IMR-90 (cell line): ENCODE measurements at regions not wholly inside any gene's neighbourhood (a gene's known extent, or its start where the extent isn't known, plus 50 kb on each side); places are given as distances from the start of the nearest gene placed in this dataset.

Experiments used
- ATAC-seq: fragments of 200-7000 bp; cut with Tn5 transposase; 2 replicates; pipeline ENCODE4 v1.9.1; 2020; ENCODE audit warnings: low read depth, mild to moderate bottlenecking, moderate library complexity
- BruUV-seq: library from RNA; stranded (reverse); fragments of 400-500 nt; replicated peaks from 2 replicates; lab custom pipeline; 2021; lab: Mats Ljungman, UMichigan
- CTCF ChIA-PET: fragments of 300-600 bp; formaldehyde crosslinking; extraction: SDS; loops from one replicate; lab custom pipeline; 2021; ENCODE audit warnings: antibody characterized with exemption; lab: Yijun Ruan, JAX
- POLR2A ChIA-PET: fragments of 300-600 bp; sonication (Branson Sonifier 250); formaldehyde crosslinking; loops from one replicate; lab custom pipeline; 2022; ENCODE audit warnings: antibody characterized with exemption; ENCODE audit not compliant: unreplicated experiment; lab: Charles Lee
- DNase-seq: peaks from one replicate; pipeline ENCODE4 v3.0.0; 2013
- H2AFZ ChIP-seq: replicated peaks from 2 replicates; pipeline ENCODE3; 2013; ENCODE audit warnings: low read length, mild to moderate bottlenecking; ENCODE audit not compliant: poor library complexity
- H2AK5ac ChIP-seq: 2 replicates; pipeline ENCODE4 v1.6.1; 2013; ENCODE audit warnings: low read depth, low read length, inconsistent platforms
- H2AK9ac ChIP-seq: replicated peaks from 2 replicates; pipeline ENCODE3; 2013; ENCODE audit warnings: mild to moderate bottlenecking, low read depth, low read length, moderate library complexity; ENCODE audit not compliant: poor library complexity
- H2BK120ac ChIP-seq: 2 replicates; pipeline ENCODE4 v1.6.1; 2013; ENCODE audit warnings: low read depth, low read length, inconsistent platforms
- H2BK15ac ChIP-seq: 3 replicates; pipeline ENCODE4 v1.6.1; 2013; ENCODE audit warnings: low read depth, low read length, inconsistent platforms
- H2BK20ac ChIP-seq: 2 replicates; pipeline ENCODE4 v1.6.1; 2013; ENCODE audit warnings: low read depth, mild to moderate bottlenecking, inconsistent platforms, low read length, moderate library complexity
- H2BK5ac ChIP-seq: 2 replicates; pipeline ENCODE4 v1.6.1; 2013; ENCODE audit warnings: mild to moderate bottlenecking, low read depth, low read length, inconsistent platforms; ENCODE audit not compliant: poor library complexity, severe bottlenecking
- H3K14ac ChIP-seq: replicated peaks from 2 replicates; pipeline ENCODE4 v1.6.1; 2013; ENCODE audit warnings: low read depth, low read length, inconsistent platforms
- H3K18ac ChIP-seq: 2 replicates; pipeline ENCODE4 v1.6.1; 2013; ENCODE audit warnings: low read depth, low read length, control low read depth
- H3K23ac ChIP-seq: 2 replicates; pipeline ENCODE4 v1.6.1; 2013; ENCODE audit warnings: low read depth, low read length, inconsistent platforms
- H3K27ac ChIP-seq: 2 replicates; pipeline ENCODE4 v1.5.1; 2013; ENCODE audit warnings: mild to moderate bottlenecking, control low read depth, low read length; ENCODE audit not compliant: insufficient read depth
- H3K27me3 ChIP-seq: 2 replicates; pipeline ENCODE4 v1.6.1; 2013; ENCODE audit warnings: low read length; ENCODE audit not compliant: control insufficient read depth, insufficient read depth
- H3K36me3 ChIP-seq: 2 replicates; pipeline ENCODE4 v1.6.1; 2013; ENCODE audit warnings: low read length, mixed read lengths; ENCODE audit not compliant: control insufficient read depth, insufficient read depth
- H3K4ac ChIP-seq: 2 replicates; pipeline ENCODE4 v1.6.1; 2013; ENCODE audit warnings: low read depth, low read length, inconsistent platforms
- H3K4me1 ChIP-seq: 2 replicates; pipeline ENCODE4 v1.6.1; 2013; ENCODE audit warnings: low read length, mixed read lengths; ENCODE audit not compliant: control insufficient read depth, insufficient read depth
- H3K4me2 ChIP-seq: 2 replicates; pipeline ENCODE4 v1.6.1; 2013; ENCODE audit warnings: low read depth, mild to moderate bottlenecking, control low read depth, low read length, moderate library complexity
- H3K4me3 ChIP-seq: 2 replicates; pipeline ENCODE4 v1.5.1; 2013; ENCODE audit warnings: low read depth, mild to moderate bottlenecking, control low read depth, low read length, moderate library complexity; ENCODE audit not compliant: insufficient read depth
- H3K56ac ChIP-seq: 2 replicates; pipeline ENCODE4 v1.6.1; 2013; ENCODE audit warnings: low read length, inconsistent platforms; ENCODE audit not compliant: insufficient read depth; ENCODE audit errors: extremely low read depth
- H3K79me1 ChIP-seq, 2 experiments: 2 replicates each; pipeline ENCODE4 v1.6.1; 2013; ENCODE audit warnings: low read length in 2 of 2, inconsistent platforms in 1 of 2, low read depth in 1 of 2
- H3K9ac ChIP-seq: 2 replicates; pipeline ENCODE4 v1.6.1; 2013; ENCODE audit warnings: low read depth, low read length, control low read depth
- H3K9me1 ChIP-seq: 2 replicates; pipeline ENCODE4 v1.6.1; 2013; ENCODE audit warnings: low read length, inconsistent platforms; ENCODE audit not compliant: insufficient read depth
- H3K9me3 ChIP-seq: 2 replicates; pipeline ENCODE4 v1.6.1; 2013; ENCODE audit warnings: low read length; ENCODE audit not compliant: control insufficient read depth, insufficient read depth
- H4K20me1 ChIP-seq: 2 replicates; pipeline ENCODE4 v1.6.1; 2013; ENCODE audit warnings: low read length, inconsistent platforms; ENCODE audit not compliant: insufficient read depth
- H4K5ac ChIP-seq: 2 replicates; pipeline ENCODE4 v1.6.1; 2013; ENCODE audit warnings: mild to moderate bottlenecking, low read depth, low read length, control low read depth
- H4K8ac ChIP-seq, 2 experiments: 2 replicates each; pipeline ENCODE4 v1.6.1; 2013; ENCODE audit warnings: low read depth in 2 of 2, low read length in 2 of 2, control low read depth in 1 of 2, inconsistent platforms in 1 of 2
- H4K91ac ChIP-seq: 2 replicates; pipeline ENCODE4 v1.6.1; 2013; ENCODE audit warnings: low read depth, low read length, inconsistent platforms; ENCODE audit not compliant: insufficient read depth
- CEBPB ChIP-seq: IDR thresholded peaks from 2 replicates; pipeline ENCODE4 v1.6.1; 2012; ENCODE audit warnings: low read depth, low read length, improper control_type of control experiment
- CHD1 ChIP-seq: IDR thresholded peaks from 2 replicates; pipeline ENCODE4 v1.6.1; 2012; ENCODE audit warnings: low read depth, low read length, improper control_type of control experiment
- FOS ChIP-seq: fragments of 150-350 bp; IDR thresholded peaks from 2 replicates; pipeline ENCODE4 v1.6.1; 2016; ENCODE audit warnings: low read depth, low read length
- MAFK ChIP-seq: IDR thresholded peaks from 2 replicates; pipeline ENCODE4 v1.6.1; 2012; ENCODE audit warnings: low read depth, low read length, improper control_type of control experiment
- MAZ ChIP-seq: IDR thresholded peaks from 2 replicates; pipeline ENCODE4 v1.6.1; 2012; ENCODE audit warnings: low read depth, mild to moderate bottlenecking, low read length, improper control_type of control experiment, moderate library complexity, borderline replicate concordance
- MXI1 ChIP-seq: IDR thresholded peaks from 2 replicates; pipeline ENCODE4 v1.6.1; 2012; ENCODE audit warnings: low read depth, mild to moderate bottlenecking, low read length, moderate library complexity, borderline replicate concordance
- NFE2L2 ChIP-seq: fragments of 150-350 bp; IDR thresholded peaks from 2 replicates; pipeline ENCODE4 v1.6.1; 2016; ENCODE audit warnings: low read depth, mild to moderate bottlenecking, low read length
- POLR2A ChIP-seq: IDR thresholded peaks from 2 replicates; pipeline ENCODE4 v1.6.1; 2012; ENCODE audit warnings: mild to moderate bottlenecking, low read depth, low read length
- RAD21 ChIP-seq: IDR thresholded peaks from 2 replicates; pipeline ENCODE4 v1.6.1; 2012; ENCODE audit warnings: low read length, improper control_type of control experiment
- RCOR1 ChIP-seq: IDR thresholded peaks from 2 replicates; pipeline ENCODE4 v1.6.1; 2012; ENCODE audit warnings: mild to moderate bottlenecking, low read length, improper control_type of control experiment; ENCODE audit not compliant: insufficient replicate concordance
- RFX5 ChIP-seq: IDR thresholded peaks from 2 replicates; pipeline ENCODE4 v1.8.0; 2012; ENCODE audit warnings: low read depth, mild to moderate bottlenecking, low read length, moderate library complexity
- SMC3 ChIP-seq: fragments of 150-350 bp; IDR thresholded peaks from 2 replicates; pipeline ENCODE4 v1.6.1; 2016; ENCODE audit warnings: low read depth, mild to moderate bottlenecking, antibody characterized with exemption, low read length, moderate library complexity
- WGBS, 2 experiments: methylation state at CpG; one replicate each; pipeline versions ENCODE4 v1.1.5 to v1.1.7; 2013; ENCODE audit warnings: missing lambda C conversion rate in 2 of 2; ENCODE audit not compliant: insufficient read length in 1 of 2; ENCODE audit errors: extremely low coverage in 2 of 2; 5-methylcytosine and 5-hydroxymethylcytosine counted together
- dilution Hi-C: fragments of 300-500 bp; cut with HindIII; formaldehyde crosslinking; loops from one replicate; pipeline ENCODE4 v1.14.3; 2018; ENCODE audit warnings: low sequenced_read_pairs; ENCODE audit not compliant: unreplicated experiment
- in situ Hi-C: fragments of 300-500 bp; cut with MboI; formaldehyde crosslinking; loops from 3 replicates; pipeline ENCODE4 v1.14.3; 2019; ENCODE audit warnings: low sequenced_read_pairs, inconsistent platforms, mixed read lengths
- intact Hi-C: fragments of 100-400 bp; cut with micrococcal nuclease; formaldehyde crosslinking; loops from 2 replicates; pipeline ENCODE4 v1.10.0; 2022
- TF ChIP-seq, protein P1 (sequence below): fragments of 150-350 bp; IDR thresholded peaks from 2 replicates; pipeline ENCODE4 v1.6.1; 2016; ENCODE audit warnings: low read depth, mild to moderate bottlenecking, low read length, moderate library complexity, borderline replicate concordance
- TF ChIP-seq, protein P2 (sequence below): conservative IDR thresholded peaks from 2 replicates; pipeline ENCODE4 v1.5.1; 2012; ENCODE audit warnings: mild to moderate bottlenecking, low read depth, low read length, improper control_type of control experiment
- TF ChIP-seq, protein P3 (sequence below): fragments of 150-350 bp; IDR thresholded peaks from 2 replicates; pipeline ENCODE4 v1.6.1; 2017; ENCODE audit warnings: mild to moderate bottlenecking, antibody characterized with exemption, low read length, low read depth

DNA sequence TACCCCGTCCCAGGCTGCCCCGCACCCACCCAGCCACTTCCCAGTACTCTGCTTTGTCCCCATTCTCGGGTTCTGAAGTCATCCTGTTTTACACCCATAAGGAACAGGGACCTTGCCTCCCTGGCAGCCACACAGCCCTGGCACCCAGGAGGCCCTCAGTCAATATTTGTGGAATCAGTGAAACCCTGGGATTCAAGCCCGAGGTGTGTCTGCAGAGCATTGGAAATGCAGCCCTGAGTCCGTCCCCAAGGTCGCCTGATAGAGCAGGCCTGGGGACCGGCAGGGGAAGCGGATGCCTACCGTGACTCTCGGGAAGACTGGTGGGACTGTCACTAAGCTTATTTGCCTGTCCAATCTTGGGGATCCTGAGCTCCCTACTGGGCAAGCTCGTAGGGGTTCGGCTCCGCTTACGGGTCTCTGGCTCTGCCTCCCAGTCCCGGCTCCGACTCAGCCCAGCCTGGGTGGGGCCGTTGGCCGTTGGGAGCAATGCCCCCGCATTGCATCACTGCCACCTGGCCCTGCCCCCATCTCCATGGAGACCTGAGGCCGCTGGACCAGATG is 64.4 kb upstream of the TAMM41 start:
- no peak overlapping the region for H2BK120ac ChIP-seq
- H3K27me3 ChIP-seq, result peaks cover 5% of the 10 kb centered on the region
- H2BK5ac ChIP-seq, result no peak overlapping the region
- no peak overlapping the region for H2AK9ac ChIP-seq
- H3K79me1 ChIP-seq, result no peaks in the 10 kb centered on the region
- H3K56ac ChIP-seq, result no peak overlapping the region
- H3K23ac ChIP-seq, result no peak overlapping the region
- no peak overlapping the region for H4K8ac ChIP-seq
- WGBS, 2 experiments, result no CpG with 5 or more reads among the region's 20 CpGs
- dilution Hi-C loops (no loop called here), intact Hi-C loops (no loop called here), in situ Hi-C loops (no loop called here)
- ATAC-seq (peak; percentile 29; the same call in 1 of the 2 replicates), DNase-seq (no peak)
- H3K4me1 ChIP-seq, result no peaks in the 10 kb centered on the region
- ChIA-PET POLR2A (no interaction called here), CTCF (no interaction called here)
- H2AK5ac ChIP-seq, result no peak overlapping the region
- no peak overlapping the region for H2BK20ac ChIP-seq
- no peak overlapping the region for H2BK15ac ChIP-seq
- H3K9me3 ChIP-seq, result no peaks in the 10 kb centered on the region
- no peak overlapping the region for H3K18ac ChIP-seq
- no peak overlapping the region for H3K4me3 ChIP-seq
- H3K9ac ChIP-seq, result no peak overlapping the region
- BruUV-seq, result no TSS peak
- H3K4me2 ChIP-seq, result peak overlapping the region; percentile 71
- no peaks in the 10 kb centered on the region for H3K36me3 ChIP-seq
- H3K14ac ChIP-seq, result no peak overlapping the region
- no peak overlapping the region for H2AFZ ChIP-seq
- H3K4ac ChIP-seq, result no peak overlapping the region
- no peak overlapping the region for H4K91ac ChIP-seq
- no peaks in the 10 kb centered on the region for H3K9me1 ChIP-seq
- no peaks in the 10 kb centered on the region for H4K20me1 ChIP-seq
- H3K27ac ChIP-seq, result no peak overlapping the region
- H4K5ac ChIP-seq, result no peak overlapping the region
- TF ChIP-seq RCOR1 (no peak), NFE2L2 (no peak), MXI1 (no peak), MAFK (no peak), CEBPB (no peak), FOS (no peak), CHD1 (no peak), RAD21 (no peak), RFX5 (no peak), SMC3 (no peak), POLR2A (no peak), MAZ (no peak)
- TF ChIP-seq, protein P1, sequence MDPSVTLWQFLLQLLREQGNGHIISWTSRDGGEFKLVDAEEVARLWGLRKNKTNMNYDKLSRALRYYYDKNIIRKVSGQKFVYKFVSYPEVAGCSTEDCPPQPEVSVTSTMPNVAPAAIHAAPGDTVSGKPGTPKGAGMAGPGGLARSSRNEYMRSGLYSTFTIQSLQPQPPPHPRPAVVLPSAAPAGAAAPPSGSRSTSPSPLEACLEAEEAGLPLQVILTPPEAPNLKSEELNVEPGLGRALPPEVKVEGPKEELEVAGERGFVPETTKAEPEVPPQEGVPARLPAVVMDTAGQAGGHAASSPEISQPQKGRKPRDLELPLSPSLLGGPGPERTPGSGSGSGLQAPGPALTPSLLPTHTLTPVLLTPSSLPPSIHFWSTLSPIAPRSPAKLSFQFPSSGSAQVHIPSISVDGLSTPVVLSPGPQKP, result no peak
- TF ChIP-seq, protein P2, sequence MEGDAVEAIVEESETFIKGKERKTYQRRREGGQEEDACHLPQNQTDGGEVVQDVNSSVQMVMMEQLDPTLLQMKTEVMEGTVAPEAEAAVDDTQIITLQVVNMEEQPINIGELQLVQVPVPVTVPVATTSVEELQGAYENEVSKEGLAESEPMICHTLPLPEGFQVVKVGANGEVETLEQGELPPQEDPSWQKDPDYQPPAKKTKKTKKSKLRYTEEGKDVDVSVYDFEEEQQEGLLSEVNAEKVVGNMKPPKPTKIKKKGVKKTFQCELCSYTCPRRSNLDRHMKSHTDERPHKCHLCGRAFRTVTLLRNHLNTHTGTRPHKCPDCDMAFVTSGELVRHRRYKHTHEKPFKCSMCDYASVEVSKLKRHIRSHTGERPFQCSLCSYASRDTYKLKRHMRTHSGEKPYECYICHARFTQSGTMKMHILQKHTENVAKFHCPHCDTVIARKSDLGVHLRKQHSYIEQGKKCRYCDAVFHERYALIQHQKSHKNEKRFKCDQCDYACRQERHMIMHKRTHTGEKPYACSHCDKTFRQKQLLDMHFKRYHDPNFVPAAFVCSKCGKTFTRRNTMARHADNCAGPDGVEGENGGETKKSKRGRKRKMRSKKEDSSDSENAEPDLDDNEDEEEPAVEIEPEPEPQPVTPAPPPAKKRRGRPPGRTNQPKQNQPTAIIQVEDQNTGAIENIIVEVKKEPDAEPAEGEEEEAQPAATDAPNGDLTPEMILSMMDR, result no peak
- TF ChIP-seq, protein P3, sequence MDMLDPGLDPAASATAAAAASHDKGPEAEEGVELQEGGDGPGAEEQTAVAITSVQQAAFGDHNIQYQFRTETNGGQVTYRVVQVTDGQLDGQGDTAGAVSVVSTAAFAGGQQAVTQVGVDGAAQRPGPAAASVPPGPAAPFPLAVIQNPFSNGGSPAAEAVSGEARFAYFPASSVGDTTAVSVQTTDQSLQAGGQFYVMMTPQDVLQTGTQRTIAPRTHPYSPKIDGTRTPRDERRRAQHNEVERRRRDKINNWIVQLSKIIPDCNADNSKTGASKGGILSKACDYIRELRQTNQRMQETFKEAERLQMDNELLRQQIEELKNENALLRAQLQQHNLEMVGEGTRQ, result no peak
